ENCODE measurements at regions not wholly inside any gene's neighbourhood (a gene's known extent, or its start where the extent isn't known, plus 50 kb on each side); places are given as distances from the start of the nearest gene placed in this dataset.
"Not testable (repeated sequence)": the region's sequence is repeated elsewhere in the genome, so short reads cannot be mapped to it uniquely, and the experiment has no call there.

DNA sequence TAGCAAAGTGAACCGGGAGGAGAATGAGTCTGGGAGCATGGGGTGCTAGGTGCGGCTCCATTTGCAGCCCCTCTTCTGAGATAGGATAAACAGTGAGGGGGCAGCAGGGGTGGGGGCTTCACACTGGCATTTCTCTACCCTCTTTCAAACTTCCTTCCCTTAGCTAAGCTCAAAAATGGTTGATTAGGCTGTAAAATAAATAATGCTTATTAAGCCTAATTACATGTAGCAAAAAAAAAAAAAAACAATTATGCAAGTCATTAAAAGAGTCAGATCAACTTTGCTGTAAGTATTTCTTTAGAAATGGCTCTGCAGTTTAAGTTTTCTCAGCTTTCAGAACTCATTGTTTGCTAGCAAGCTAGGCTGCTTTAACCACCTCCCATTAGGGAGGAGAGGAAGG lies 182.7 kb upstream of the FBXO11 start:
- H3K4me3 ChIP-seq (ENCODE audit: low read length in 2 of 2): no peak overlapping the region

DNA sequence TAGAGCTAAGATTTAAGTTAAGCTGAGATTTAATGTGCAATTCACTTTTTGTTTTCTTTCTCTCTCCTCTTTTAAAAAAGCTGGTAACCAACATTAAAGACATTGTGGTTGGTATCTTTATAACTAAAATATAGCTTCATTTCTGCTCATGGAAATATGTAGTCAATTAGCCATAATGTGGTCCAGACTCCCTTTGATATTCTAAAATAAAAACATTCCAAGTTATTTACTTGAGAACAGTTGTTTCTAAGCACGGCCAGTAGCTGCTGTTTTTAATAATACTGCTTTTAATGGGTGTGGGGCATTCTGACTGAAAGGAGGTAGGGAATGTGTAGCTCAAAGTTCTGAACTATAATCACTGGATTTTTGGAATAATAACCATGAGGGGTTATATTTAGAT lies 183.3 kb upstream of the FBXO11 start:
- H3K27me3 ChIP-seq (ENCODE audit: control insufficient read depth in 2 of 2, insufficient read depth in 1 of 2, low read length in 1 of 2): no peaks in the 10 kb centered on the region
- WGBS: 95% methylated on average over 1 of the region's 1 CpG
- H3K4me3 ChIP-seq (ENCODE audit: low read length in 2 of 2): no peak overlapping the region
- DNase-seq (ENCODE audit: low read depth in 6 of 9, low spot score in 9 of 9): no peak
- no peak overlapping the region for H3K27ac ChIP-seq (ENCODE audit: low read depth in 1 of 2, low read length in 1 of 2)
- H3K4me1 ChIP-seq (ENCODE audit: control insufficient read depth in 2 of 2, insufficient read depth in 2 of 2, low read length in 2 of 2): no peaks in the 10 kb centered on the region
- no peaks in the 10 kb centered on the region for H3K9me3 ChIP-seq (ENCODE audit: control insufficient read depth in 2 of 2, insufficient read depth in 1 of 2, low read length in 1 of 2)
- H3K36me3 ChIP-seq (ENCODE audit: control insufficient read depth in 2 of 2, insufficient read depth in 2 of 2, low read length in 1 of 2): no peaks in the 10 kb centered on the region

More for the DNA sequence above, 182.7 kb upstream of the FBXO11 start:
- Histone ChIP-seq H3K36me3 (ENCODE audit: control insufficient read depth in 2 of 2, insufficient read depth in 2 of 2, low read length in 1 of 2) (no peaks in the 10 kb centered on the region), H3K27ac (ENCODE audit: low read depth in 1 of 2, low read length in 1 of 2) (no peak overlapping the region), H3K27me3 (ENCODE audit: control insufficient read depth in 2 of 2, insufficient read depth in 1 of 2, low read length in 1 of 2) (no peaks in the 10 kb centered on the region), H3K4me1 (ENCODE audit: control insufficient read depth in 2 of 2, insufficient read depth in 2 of 2, low read length in 2 of 2) (no peaks in the 10 kb centered on the region), H3K9me3 (ENCODE audit: control insufficient read depth in 2 of 2, insufficient read depth in 1 of 2, low read length in 1 of 2) (no peaks in the 10 kb centered on the region)
- no peak for DNase-seq (ENCODE audit: low read depth in 6 of 9, low spot score in 9 of 9)
- 96% methylated on average over 2 of the region's 2 CpGs for WGBS

DNA sequence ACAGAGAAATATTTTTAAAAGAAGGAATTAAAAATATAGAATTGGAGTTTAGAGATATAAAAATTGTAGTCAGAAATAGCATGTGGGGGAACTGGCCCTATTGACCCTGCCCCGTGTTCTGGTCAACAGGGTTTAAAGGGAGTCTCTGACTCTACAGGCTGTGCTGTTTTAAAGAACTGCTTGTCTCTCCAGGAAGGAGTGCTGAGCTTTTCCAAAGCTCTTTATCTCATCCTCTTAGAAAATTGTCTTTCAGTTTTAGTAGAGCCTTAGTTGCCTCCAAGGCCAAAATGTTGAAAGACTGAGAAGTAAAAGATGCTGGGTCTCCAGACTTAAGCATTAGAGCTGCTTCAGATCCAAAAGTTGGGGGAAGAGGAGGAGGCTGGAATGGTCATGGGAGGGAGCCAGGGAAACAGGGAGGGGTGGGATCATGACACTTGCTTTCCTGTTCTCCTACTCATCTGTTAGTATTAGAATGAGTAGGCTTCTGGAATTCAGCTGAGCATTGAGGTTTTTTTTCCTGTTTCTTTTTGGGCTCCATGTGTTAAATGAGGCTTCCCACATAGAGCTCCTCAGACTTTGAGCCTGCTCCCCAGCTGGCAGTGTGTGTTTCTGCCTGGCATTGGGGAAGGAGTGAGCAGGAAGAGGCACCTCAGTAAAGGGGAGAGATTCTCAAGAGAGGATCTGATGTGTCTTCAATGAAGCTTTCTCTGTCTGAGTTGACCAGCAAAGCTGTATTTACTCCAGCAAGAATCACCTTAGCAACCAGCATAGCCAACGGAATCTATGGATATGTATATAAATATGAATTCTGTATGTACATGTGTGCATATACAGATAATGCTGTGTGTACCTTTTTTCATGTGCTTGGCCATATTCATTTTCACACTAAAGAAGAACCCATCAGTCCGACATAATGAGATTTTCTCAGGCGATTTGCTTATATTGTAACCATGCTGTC lies 186.8 kb upstream of the FBXO11 start:
- Histone ChIP-seq H3K4me3 (ENCODE audit: low read length in 2 of 2) (no peak overlapping the region), H3K4me1 (ENCODE audit: control insufficient read depth in 2 of 2, insufficient read depth in 2 of 2, low read length in 2 of 2) (no peaks in the 10 kb centered on the region), H3K27ac (ENCODE audit: low read depth in 1 of 2, low read length in 1 of 2) (no peak overlapping the region), H3K27me3 (ENCODE audit: control insufficient read depth in 2 of 2, insufficient read depth in 1 of 2, low read length in 1 of 2) (no peaks in the 10 kb centered on the region), H3K9me3 (ENCODE audit: control insufficient read depth in 2 of 2, insufficient read depth in 1 of 2, low read length in 1 of 2) (no peaks in the 10 kb centered on the region), H3K36me3 (ENCODE audit: control insufficient read depth in 2 of 2, insufficient read depth in 2 of 2, low read length in 1 of 2) (no peaks in the 10 kb centered on the region)
- WGBS: 99% methylated on average over 4 of the region's 4 CpGs
- no peak for DNase-seq (ENCODE audit: low read depth in 6 of 9, low spot score in 9 of 9)

DNA sequence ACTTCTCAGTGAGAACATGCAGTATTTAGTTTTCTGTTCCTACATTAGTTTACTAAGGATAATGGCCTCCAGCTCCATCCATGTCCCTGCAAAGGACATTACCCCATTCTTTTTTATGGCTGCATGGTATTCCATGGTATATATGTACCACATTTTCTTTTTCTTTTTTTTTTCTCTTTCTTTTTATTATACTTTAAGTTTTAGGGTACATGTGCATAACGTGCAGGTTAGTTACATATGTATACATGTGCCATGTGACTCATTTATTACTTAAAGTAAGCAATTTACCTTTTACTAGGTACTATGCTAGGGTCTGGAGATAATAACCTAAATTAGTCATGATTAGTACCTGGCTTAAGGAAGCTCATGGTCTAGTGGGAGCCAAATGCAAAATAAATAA lies 190.5 kb upstream of the FBXO11 start:
- DNase-seq (ENCODE audit: low read depth in 6 of 9, low spot score in 9 of 9); H3K4me3 ChIP-seq (ENCODE audit: low read length in 2 of 2); H3K9me3 ChIP-seq (ENCODE audit: control insufficient read depth in 2 of 2, insufficient read depth in 1 of 2, low read length in 1 of 2); H3K36me3 ChIP-seq (ENCODE audit: control insufficient read depth in 2 of 2, insufficient read depth in 2 of 2, low read length in 1 of 2); H3K4me1 ChIP-seq (ENCODE audit: control insufficient read depth in 2 of 2, insufficient read depth in 2 of 2, low read length in 2 of 2); H3K27ac ChIP-seq (ENCODE audit: low read depth in 1 of 2, low read length in 1 of 2); H3K27me3 ChIP-seq (ENCODE audit: control insufficient read depth in 2 of 2, insufficient read depth in 1 of 2, low read length in 1 of 2): not testable (repeated sequence)
- 95% methylated on average over 1 of the region's 1 CpG for WGBS

DNA sequence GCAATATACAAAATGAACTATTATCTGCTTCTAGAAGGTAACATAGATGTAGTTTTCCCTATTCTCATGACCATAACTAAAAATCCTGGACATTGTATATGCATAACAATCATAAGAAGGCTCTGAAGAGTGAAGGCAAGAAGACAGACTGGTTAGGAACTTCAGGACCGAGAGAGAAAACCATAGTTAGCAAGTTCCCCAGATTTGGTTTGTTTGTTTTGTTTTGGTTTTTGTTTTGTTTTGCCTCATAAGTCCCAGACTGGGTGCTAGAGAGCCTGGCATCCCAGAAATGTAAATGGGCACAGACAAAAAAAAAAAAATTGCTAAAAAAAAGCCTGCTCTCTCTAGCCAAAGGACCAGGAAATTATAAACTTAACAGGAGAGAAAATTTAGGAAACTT lies 192.2 kb upstream of the FBXO11 start:
- Histone ChIP-seq H3K36me3 (ENCODE audit: control insufficient read depth in 2 of 2, insufficient read depth in 2 of 2, low read length in 1 of 2) (no peaks in the 10 kb centered on the region), H3K4me3 (ENCODE audit: low read length in 2 of 2) (no peak overlapping the region), H3K9me3 (ENCODE audit: control insufficient read depth in 2 of 2, insufficient read depth in 1 of 2, low read length in 1 of 2) (no peaks in the 10 kb centered on the region), H3K4me1 (ENCODE audit: control insufficient read depth in 2 of 2, insufficient read depth in 2 of 2, low read length in 2 of 2) (no peaks in the 10 kb centered on the region), H3K27ac (ENCODE audit: low read depth in 1 of 2, low read length in 1 of 2) (no peak overlapping the region), H3K27me3 (ENCODE audit: control insufficient read depth in 2 of 2, insufficient read depth in 1 of 2, low read length in 1 of 2) (no peaks in the 10 kb centered on the region)
- 49% methylated on average over 1 of the region's 1 CpG for WGBS
- no peak for DNase-seq (ENCODE audit: low read depth in 6 of 9, low spot score in 9 of 9)

DNA sequence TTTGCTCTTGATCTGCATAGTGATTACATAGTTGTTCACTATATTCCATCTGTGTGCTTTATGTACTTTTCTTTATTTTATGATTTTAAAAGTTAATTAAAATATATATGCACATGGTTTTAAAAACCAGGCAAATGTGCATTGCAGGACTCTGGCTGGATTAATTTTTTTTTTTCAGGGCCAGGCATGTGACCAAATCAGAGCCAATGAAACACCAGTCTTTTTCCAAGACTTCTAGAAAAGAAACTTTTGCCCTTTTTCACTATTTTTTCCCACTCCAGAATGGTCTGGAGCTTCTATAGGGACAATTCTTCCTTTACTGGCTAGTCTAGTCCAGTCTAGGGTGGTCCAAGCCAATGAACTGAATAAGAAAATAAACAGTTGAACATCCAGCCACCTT lies 198.1 kb upstream of the FBXO11 start:
- H3K4me3 ChIP-seq (ENCODE audit: low read length in 2 of 2): no peak overlapping the region
- no peak for DNase-seq (ENCODE audit: low read depth in 6 of 9, low spot score in 9 of 9)
- no peaks in the 10 kb centered on the region for H3K9me3 ChIP-seq (ENCODE audit: control insufficient read depth in 2 of 2, insufficient read depth in 1 of 2, low read length in 1 of 2)
- H3K4me1 ChIP-seq (ENCODE audit: control insufficient read depth in 2 of 2, insufficient read depth in 2 of 2, low read length in 2 of 2): peaks cover 0 to 7% of the 10 kb centered on the region in 2 donors
- H3K27ac ChIP-seq (ENCODE audit: low read depth in 1 of 2, low read length in 1 of 2): no peak overlapping the region
- H3K27me3 ChIP-seq (ENCODE audit: control insufficient read depth in 2 of 2, insufficient read depth in 1 of 2, low read length in 1 of 2): no peaks in the 10 kb centered on the region
- no peaks in the 10 kb centered on the region for H3K36me3 ChIP-seq (ENCODE audit: control insufficient read depth in 2 of 2, insufficient read depth in 2 of 2, low read length in 1 of 2)

DNA sequence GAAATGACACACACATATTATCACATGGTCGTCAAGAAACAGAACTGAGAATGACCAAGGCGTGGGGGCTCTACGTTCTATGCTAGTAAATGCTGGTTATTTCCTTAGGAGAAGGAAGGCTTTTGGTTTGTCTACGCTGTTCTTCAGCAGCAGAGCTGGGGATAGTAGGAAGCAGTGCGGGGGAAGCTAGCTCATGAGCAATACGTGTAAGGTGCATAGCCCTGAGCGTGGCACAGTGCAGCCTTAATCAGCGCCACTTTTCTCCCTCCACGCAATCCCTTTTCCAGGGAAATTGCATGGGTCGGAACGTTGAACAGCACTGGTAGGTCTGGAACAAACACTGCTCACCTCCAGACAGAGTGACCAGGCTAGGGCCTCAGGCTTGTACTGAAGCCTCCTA lies 199.6 kb upstream of the FBXO11 start:
- Histone ChIP-seq H3K36me3 (ENCODE audit: control insufficient read depth in 2 of 2, insufficient read depth in 2 of 2, low read length in 1 of 2) (no peaks in the 10 kb centered on the region), H3K4me1 (ENCODE audit: control insufficient read depth in 2 of 2, insufficient read depth in 2 of 2, low read length in 2 of 2) (peaks cover 0 to 7% of the 10 kb centered on the region in 2 donors), H3K9me3 (ENCODE audit: control insufficient read depth in 2 of 2, insufficient read depth in 1 of 2, low read length in 1 of 2) (no peaks in the 10 kb centered on the region), H3K4me3 (ENCODE audit: low read length in 2 of 2) (no peak overlapping the region), H3K27ac (ENCODE audit: low read depth in 1 of 2, low read length in 1 of 2) (no peak overlapping the region), H3K27me3 (ENCODE audit: control insufficient read depth in 2 of 2, insufficient read depth in 1 of 2, low read length in 1 of 2) (no peaks in the 10 kb centered on the region)
- WGBS: 95% methylated on average over 11 of the region's 11 CpGs
- DNase-seq (ENCODE audit: low read depth in 6 of 9, low spot score in 9 of 9): no peak

DNA sequence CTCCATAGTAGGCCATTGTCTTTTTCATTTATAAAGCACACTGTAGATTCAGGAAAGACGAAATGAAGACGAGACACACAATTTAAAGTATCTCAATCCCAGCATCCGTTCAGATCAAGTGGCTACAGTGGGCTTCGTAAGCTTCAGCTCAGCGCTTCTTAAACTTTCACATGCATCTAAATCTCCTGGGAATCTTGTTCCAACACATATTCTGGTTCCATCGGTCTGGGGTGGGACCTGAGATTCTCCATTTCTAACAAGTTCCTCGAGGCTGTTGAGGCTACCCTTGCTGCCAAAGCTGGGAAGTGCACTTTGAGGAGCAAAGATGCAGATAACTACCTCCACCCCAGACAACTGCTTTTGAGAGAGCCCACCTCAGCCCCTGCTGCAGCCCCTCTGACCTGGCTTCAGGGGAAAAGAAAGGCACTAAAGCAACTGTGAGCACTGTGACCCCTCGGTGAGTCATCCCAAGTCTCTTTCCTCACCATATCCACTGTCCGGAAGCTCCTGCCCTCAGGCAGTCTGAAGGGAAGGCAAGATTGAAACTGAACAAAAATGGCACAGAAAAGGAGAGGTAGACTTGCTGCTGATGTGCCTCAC lies 201.1 kb upstream of the FBXO11 start:
- H3K4me1 ChIP-seq (ENCODE audit: control insufficient read depth in 2 of 2, insufficient read depth in 2 of 2, low read length in 2 of 2): peaks cover 0 to 15% of the 10 kb centered on the region in 2 donors
- no peak overlapping the region for H3K27ac ChIP-seq (ENCODE audit: low read depth in 1 of 2, low read length in 1 of 2)
- DNase-seq (ENCODE audit: low read depth in 6 of 9, low spot score in 9 of 9): no peak
- H3K4me3 ChIP-seq (ENCODE audit: low read length in 2 of 2): no peak overlapping the region
- no peaks in the 10 kb centered on the region for H3K36me3 ChIP-seq (ENCODE audit: control insufficient read depth in 2 of 2, insufficient read depth in 2 of 2, low read length in 1 of 2)
- H3K9me3 ChIP-seq (ENCODE audit: control insufficient read depth in 2 of 2, insufficient read depth in 1 of 2, low read length in 1 of 2): peaks cover 0 to 3% of the 10 kb centered on the region in 2 donors
- H3K27me3 ChIP-seq (ENCODE audit: control insufficient read depth in 2 of 2, insufficient read depth in 1 of 2, low read length in 1 of 2): no peaks in the 10 kb centered on the region
- 87% methylated on average over 9 of the region's 9 CpGs for WGBS

DNA sequence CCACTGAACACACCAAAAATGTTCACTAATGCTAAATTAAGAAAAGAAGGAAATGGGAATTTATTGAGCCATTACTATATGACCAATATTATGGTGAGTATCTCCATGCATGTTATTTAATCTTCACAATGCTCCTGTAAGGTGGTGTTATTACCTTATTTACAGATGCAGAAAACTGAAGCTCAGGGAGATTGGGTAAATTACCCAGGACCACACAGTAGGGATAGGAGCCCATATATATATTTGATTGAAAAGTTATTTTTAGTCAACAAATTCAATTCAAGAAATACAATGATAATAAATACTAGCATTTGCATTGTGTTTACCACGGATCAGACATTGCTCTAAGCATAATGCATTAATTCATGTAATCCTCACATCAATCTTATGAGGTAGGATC lies 202.2 kb upstream of the FBXO11 start:
- peaks cover 0 to 15% of the 10 kb centered on the region in 2 donors for H3K4me1 ChIP-seq (ENCODE audit: control insufficient read depth in 2 of 2, insufficient read depth in 2 of 2, low read length in 2 of 2)
- H3K9me3 ChIP-seq (ENCODE audit: control insufficient read depth in 2 of 2, insufficient read depth in 1 of 2, low read length in 1 of 2): peaks cover 0 to 3% of the 10 kb centered on the region in 2 donors
- no peak overlapping the region for H3K4me3 ChIP-seq (ENCODE audit: low read length in 2 of 2)
- no peaks in the 10 kb centered on the region for H3K36me3 ChIP-seq (ENCODE audit: control insufficient read depth in 2 of 2, insufficient read depth in 2 of 2, low read length in 1 of 2)
- H3K27ac ChIP-seq (ENCODE audit: low read depth in 1 of 2, low read length in 1 of 2): no peak overlapping the region
- DNase-seq (ENCODE audit: low read depth in 6 of 9, low spot score in 9 of 9): no peak
- H3K27me3 ChIP-seq (ENCODE audit: control insufficient read depth in 2 of 2, insufficient read depth in 1 of 2, low read length in 1 of 2): no peaks in the 10 kb centered on the region
- WGBS: 96% methylated on average over 1 of the region's 1 CpG
